ENCODE measurements at regions not wholly inside any gene's neighbourhood (a gene's known extent, or its start where the extent isn't known, plus 50 kb on each side); places are given as distances from the start of the nearest gene placed in this dataset.

DNA sequence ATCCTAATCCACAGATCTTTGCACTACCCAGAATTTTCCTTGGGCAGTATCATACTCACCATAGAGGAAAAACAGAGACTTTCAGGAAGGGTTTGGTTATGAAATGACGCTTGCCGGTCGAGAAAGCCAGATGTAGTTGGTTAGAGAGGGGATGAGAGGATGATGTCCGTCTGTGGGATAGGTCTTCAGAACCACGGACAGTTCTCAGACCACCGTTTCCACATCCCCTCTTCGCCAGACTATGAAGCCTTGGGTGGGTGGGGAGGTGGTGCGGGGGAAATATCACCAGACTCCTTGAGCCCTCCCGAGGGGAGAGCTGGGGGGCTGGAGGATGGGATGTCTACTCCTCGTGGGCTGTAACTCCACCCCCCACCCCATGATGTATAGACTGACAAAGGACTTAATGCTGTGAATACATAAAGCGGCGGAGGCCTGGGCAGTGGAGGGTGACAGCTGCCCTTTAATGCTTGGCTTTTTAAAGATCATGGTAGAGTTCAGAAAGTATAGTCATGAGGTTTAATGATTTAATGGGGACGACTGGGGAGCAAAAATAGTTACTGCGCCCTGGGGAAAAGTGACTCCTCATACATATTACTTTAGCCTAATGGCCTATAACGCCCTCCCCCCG, 96.6 kb downstream of the MRM1 start:
- H3K27me3 ChIP-seq: no peaks in the 10 kb centered on the region
- no peaks in the 10 kb centered on the region for H3K4me1 ChIP-seq (replicated peaks in 1 of 2)
- no peaks in the 10 kb centered on the region for H3K9me3 ChIP-seq (replicated peaks in 1 of 3)
- H3K27ac ChIP-seq: no peak overlapping the region
- no peaks in the 10 kb centered on the region for H3K36me3 ChIP-seq (replicated peaks in 1 of 2)
- intact Hi-C loops (cut with DNase I): no loop called here
- no peak overlapping the region for H3K4me3 ChIP-seq
- DNase-seq: no peak
- TF ChIP-seq POLR2A (IDR thresholded peaks at IDR 0.05): no peak
- TF ChIP-seq, protein P1, sequence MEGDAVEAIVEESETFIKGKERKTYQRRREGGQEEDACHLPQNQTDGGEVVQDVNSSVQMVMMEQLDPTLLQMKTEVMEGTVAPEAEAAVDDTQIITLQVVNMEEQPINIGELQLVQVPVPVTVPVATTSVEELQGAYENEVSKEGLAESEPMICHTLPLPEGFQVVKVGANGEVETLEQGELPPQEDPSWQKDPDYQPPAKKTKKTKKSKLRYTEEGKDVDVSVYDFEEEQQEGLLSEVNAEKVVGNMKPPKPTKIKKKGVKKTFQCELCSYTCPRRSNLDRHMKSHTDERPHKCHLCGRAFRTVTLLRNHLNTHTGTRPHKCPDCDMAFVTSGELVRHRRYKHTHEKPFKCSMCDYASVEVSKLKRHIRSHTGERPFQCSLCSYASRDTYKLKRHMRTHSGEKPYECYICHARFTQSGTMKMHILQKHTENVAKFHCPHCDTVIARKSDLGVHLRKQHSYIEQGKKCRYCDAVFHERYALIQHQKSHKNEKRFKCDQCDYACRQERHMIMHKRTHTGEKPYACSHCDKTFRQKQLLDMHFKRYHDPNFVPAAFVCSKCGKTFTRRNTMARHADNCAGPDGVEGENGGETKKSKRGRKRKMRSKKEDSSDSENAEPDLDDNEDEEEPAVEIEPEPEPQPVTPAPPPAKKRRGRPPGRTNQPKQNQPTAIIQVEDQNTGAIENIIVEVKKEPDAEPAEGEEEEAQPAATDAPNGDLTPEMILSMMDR (IDR thresholded peaks at IDR 0.05): no peak
- WGBS, 4 donors: 26 to 34% (median 32%) methylated on average over 13 to 16 of the region's 16 CpGs

- H3K4me3 ChIP-seq: no peak overlapping the region
Measured at GRCh38 chr17:36701429-36702099, 100.2 kb downstream of the MRM1 start.

GRCh38 chr17:36702636-36703035, 101.3 kb downstream of the MRM1 start:
- Histone ChIP-seq H3K4me1 (replicated peaks in 1 of 2) (no peaks in the 10 kb centered on the region), H3K36me3 (replicated peaks in 1 of 2) (no peaks in the 10 kb centered on the region), H3K9me3 (replicated peaks in 1 of 3) (no peaks in the 10 kb centered on the region), H3K27me3 (peaks cover 5% of the 10 kb centered on the region), H3K27ac (no peak overlapping the region), H3K4me3 (no peak overlapping the region)
- no peak for TF ChIP-seq POLR2A (IDR thresholded peaks at IDR 0.05)
- TF ChIP-seq, protein P1 (IDR thresholded peaks at IDR 0.05): no peak
- intact Hi-C loops (cut with DNase I): no loop called here
- 0 to 100% (median 65%) methylated on average over 1 of the region's 1 CpG for WGBS, 4 donors
- DNase-seq: no peak

More at GRCh38 chr17:36701429-36702099, 100.2 kb downstream of the MRM1 start:
- no peaks in the 10 kb centered on the region for H3K9me3 ChIP-seq (replicated peaks in 1 of 3)
- H3K27ac ChIP-seq: no peak overlapping the region
- WGBS, 4 donors: 67 to 75% (median 69%) methylated on average over 13 of the region's 13 CpGs
- intact Hi-C loops (cut with DNase I): no loop called here
- H3K36me3 ChIP-seq (replicated peaks in 1 of 2): no peaks in the 10 kb centered on the region
- H3K27me3 ChIP-seq: peaks cover 5% of the 10 kb centered on the region
- TF ChIP-seq, protein P1 (IDR thresholded peaks at IDR 0.05): no peak
- TF ChIP-seq POLR2A (IDR thresholded peaks at IDR 0.05): no peak
- no peaks in the 10 kb centered on the region for H3K4me1 ChIP-seq (replicated peaks in 1 of 2)
- no peak for DNase-seq

GRCh38 chr17:36703860-36704266, 102.5 kb downstream of the MRM1 start:
- Histone ChIP-seq H3K27ac (no peak overlapping the region), H3K4me3 (no peak overlapping the region), H3K9me3 (replicated peaks in 1 of 3) (no peaks in the 10 kb centered on the region), H3K4me1 (replicated peaks in 1 of 2) (no peaks in the 10 kb centered on the region), H3K36me3 (replicated peaks in 1 of 2) (no peaks in the 10 kb centered on the region), H3K27me3 (peaks cover 5% of the 10 kb centered on the region)
- DNase-seq: peak in 6 of 7 donors; percentile 29 to 56 (median 44)
- intact Hi-C loops (cut with DNase I): no loop called here
- WGBS, 4 donors: 3 to 34% (median 4%) methylated on average over 11 to 36 of the region's 36 CpGs
- TF ChIP-seq, protein P1 (IDR thresholded peaks at IDR 0.05): no peak
- TF ChIP-seq POLR2A (IDR thresholded peaks at IDR 0.05): no peak

Measured in adrenal gland (tissue), 9 donors.